ENCODE measurements at regions not wholly inside any gene's neighbourhood (a gene's known extent, or its start where the extent isn't known, plus 50 kb on each side); places are given as distances from the start of the nearest gene placed in this dataset.

- TF ChIP-seq CTCF (IDR thresholded peaks at IDR 0.05) (no peak), EP300 (IDR thresholded peaks at IDR 0.05) (no peak), POLR2A (IDR thresholded peaks at IDR 0.05) (no peak)
Observed at GRCh38 chr1:8083739-8084484, 57.8 kb upstream of the ERRFI1 start.

All from sigmoid colon (tissue), 4 donors.